IgD-negative memory B cell (primary cell): ENCODE measurements at regions not wholly inside any gene's neighbourhood (a gene's known extent, or its start where the extent isn't known, plus 50 kb on each side); places are given as distances from the start of the nearest gene placed in this dataset.
"Not testable (repeated sequence)": the region's sequence is repeated elsewhere in the genome, so short reads cannot be mapped to it uniquely, and the experiment has no call there.

Experiments
- H3K27ac Mint-ChIP-seq, 3 donors: one replicate each; pipeline ENCODE4 v1.8.0; 2020 to 2022; ENCODE audit warnings: mild to moderate bottlenecking in 3 of 3, mixed read lengths in 3 of 3, moderate library complexity in 1 of 3
- H3K27me3 Mint-ChIP-seq: one replicate; pipeline ENCODE4 v1.8.0; 2021; ENCODE audit warnings: mixed read lengths
- H3K36me3 Mint-ChIP-seq: one replicate; pipeline ENCODE4 v1.8.0; 2020; ENCODE audit warnings: mild to moderate bottlenecking, mixed read lengths
- H3K4me1 Mint-ChIP-seq, 3 donors: one replicate each; pipeline ENCODE4 v1.8.0; 2020 to 2022; ENCODE audit warnings: mixed read lengths in 3 of 3, mild to moderate bottlenecking in 1 of 3
- H3K4me3 Mint-ChIP-seq, 4 donors: one replicate each; pipeline ENCODE4 v1.8.0; 2020 to 2022; ENCODE audit warnings: mild to moderate bottlenecking in 4 of 4, mixed read lengths in 4 of 4, moderate library complexity in 3 of 4
- H3K9me3 Mint-ChIP-seq, 3 donors: one replicate each; pipeline ENCODE4 v1.8.0; 2020 to 2021; ENCODE audit warnings: mixed read lengths in 3 of 3, mild to moderate bottlenecking in 1 of 3

DNA sequence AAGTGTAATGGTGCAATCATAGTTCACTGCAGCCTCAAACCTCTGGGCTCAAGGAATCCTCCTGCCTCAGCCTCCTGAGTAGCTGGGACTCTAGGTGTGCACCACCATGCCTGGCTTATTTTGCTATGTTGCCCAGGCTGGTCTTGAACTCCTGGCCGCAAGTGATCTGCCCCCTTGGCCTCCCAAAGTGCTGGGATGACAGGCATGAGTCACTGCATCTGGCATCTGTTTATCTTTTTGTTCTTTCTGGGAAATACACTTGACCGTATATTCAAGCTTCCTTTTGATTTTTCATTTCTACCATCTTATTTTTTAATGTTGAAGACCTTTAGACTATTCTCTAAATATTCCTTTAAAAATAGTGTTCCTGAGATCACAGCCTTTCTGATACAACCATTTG lies 82.4 kb upstream of the OSBPL8 start:
- H3K4me3 Mint-ChIP-seq: no peak overlapping the region
- no peaks in the 10 kb centered on the region for H3K4me1 Mint-ChIP-seq
- H3K27me3 Mint-ChIP-seq: peaks cover 1% of the 10 kb centered on the region
- no peaks in the 10 kb centered on the region for H3K9me3 Mint-ChIP-seq
- H3K27ac Mint-ChIP-seq: no peak overlapping the region
- no peaks in the 10 kb centered on the region for H3K36me3 Mint-ChIP-seq

DNA sequence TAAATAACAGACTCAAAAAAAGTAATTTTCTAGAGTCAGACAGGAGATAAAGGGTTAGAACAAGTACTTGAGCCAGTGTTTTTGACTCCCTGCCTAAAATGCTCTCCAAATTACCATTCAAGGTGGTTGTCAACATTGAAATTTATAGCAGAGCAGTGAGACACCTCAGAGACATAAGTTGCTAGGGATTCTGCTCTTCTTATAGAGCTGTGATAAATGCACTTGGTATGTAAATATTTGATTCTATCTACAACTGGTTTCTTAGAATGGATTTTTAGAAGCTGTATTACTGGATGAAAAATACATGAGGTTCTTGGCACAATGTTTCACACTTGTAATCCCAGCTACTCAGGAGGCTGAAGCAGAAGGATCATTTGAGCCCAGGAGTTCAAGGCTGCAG lies 83.9 kb upstream of the OSBPL8 start:
- Mint-ChIP-seq H3K27ac (no peak overlapping the region), H3K4me1 (no peaks in the 10 kb centered on the region), H3K4me3 (no peak overlapping the region), H3K36me3 (no peaks in the 10 kb centered on the region), H3K9me3 (no peaks in the 10 kb centered on the region), H3K27me3 (peaks cover 2% of the 10 kb centered on the region)

DNA sequence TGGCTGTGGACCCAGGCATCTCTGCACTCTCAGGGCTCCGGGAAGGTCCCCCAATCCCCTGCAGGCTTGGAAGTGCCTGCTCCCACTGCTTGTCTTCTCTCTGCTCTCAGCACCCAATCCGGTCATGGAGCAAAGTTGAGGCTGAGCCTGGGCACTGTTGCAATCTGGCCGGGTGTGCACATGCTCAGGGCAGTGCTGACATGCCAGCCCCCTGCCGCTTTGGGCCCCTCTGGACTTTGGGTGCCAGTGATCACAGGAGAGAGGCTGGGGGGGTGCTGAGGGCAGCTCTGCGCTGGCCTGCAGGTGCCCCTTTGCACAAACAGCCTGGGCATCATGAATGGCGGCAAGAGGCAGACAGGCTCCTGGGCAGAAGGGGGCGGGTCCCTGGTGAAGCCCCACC lies 85.4 kb upstream of the OSBPL8 start:
- no peaks in the 10 kb centered on the region for H3K9me3 Mint-ChIP-seq
- H3K4me1 Mint-ChIP-seq: no peaks in the 10 kb centered on the region
- H3K27me3 Mint-ChIP-seq: peaks cover 4% of the 10 kb centered on the region
- H3K27ac Mint-ChIP-seq: no peak overlapping the region
- no peak overlapping the region for H3K4me3 Mint-ChIP-seq
- no peaks in the 10 kb centered on the region for H3K36me3 Mint-ChIP-seq

DNA sequence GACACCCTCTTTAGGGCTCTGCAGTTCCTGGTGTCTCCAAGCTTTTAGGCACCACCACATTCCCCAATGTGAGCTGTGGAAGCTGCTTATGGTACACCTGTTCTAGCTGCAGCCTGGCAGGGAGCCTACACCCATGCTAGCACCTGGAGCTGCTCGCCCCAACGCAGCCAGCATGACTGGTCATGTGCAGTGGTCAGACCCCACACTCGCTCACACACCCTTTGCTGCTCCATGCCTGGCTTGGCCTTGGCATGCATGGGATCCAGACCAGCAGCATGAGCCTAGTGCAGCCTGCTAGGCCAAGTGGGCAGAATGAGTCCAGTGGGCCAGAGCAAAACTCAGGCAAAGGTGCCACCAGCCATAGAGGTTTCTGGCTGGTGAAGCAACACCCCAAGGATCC lies 86.4 kb upstream of the OSBPL8 start:
- H3K27ac Mint-ChIP-seq: no peak overlapping the region
- H3K9me3 Mint-ChIP-seq: no peaks in the 10 kb centered on the region
- no peak overlapping the region for H3K4me3 Mint-ChIP-seq
- no peaks in the 10 kb centered on the region for H3K36me3 Mint-ChIP-seq
- peaks cover 4% of the 10 kb centered on the region for H3K27me3 Mint-ChIP-seq
- no peaks in the 10 kb centered on the region for H3K4me1 Mint-ChIP-seq

DNA sequence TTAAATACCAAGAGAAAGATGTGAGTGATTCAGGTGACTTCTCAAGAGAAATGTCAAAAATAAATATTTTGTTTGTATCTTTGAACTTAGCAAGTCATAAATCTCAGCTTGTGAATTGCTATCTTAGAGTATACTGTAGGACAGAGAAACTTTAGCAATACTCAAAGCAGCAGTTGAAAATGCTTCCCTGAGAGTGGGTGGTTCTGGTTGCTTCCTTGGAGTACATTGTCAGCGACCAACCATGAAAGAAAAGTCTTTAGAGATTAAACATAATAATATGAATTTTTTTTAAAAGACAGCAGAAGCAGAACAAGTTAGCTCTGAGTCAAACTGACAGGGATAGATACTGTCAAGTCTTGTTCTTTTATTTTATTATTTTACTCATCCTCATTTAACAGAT lies 86.8 kb upstream of the OSBPL8 start:
- Mint-ChIP-seq H3K4me1 (no peaks in the 10 kb centered on the region), H3K27me3 (peaks cover 4% of the 10 kb centered on the region), H3K9me3 (no peaks in the 10 kb centered on the region), H3K27ac (no peak overlapping the region), H3K4me3 (no peak overlapping the region), H3K36me3 (no peaks in the 10 kb centered on the region)

DNA sequence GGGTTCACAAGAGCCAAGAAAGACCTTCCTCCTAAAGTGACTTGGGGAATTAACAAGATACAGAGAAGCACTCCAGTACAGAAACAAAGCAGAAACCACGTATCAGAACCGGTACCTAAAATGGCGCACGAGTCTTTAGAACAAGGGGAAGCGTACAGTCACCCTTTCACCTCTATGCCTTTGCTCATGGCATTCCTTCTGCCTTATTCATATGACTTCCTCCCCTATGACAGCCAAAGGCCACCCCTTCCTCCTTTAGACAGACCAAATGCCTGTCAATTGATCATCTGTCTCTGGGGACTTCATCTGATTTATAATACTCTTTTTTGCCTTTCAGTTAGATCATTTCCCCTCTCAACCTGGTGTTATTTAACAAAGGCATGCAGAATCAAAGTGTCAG lies 89.5 kb upstream of the OSBPL8 start:
- Mint-ChIP-seq H3K27me3 (peaks cover 4% of the 10 kb centered on the region), H3K27ac (no peak overlapping the region), H3K36me3 (no peaks in the 10 kb centered on the region), H3K9me3 (no peaks in the 10 kb centered on the region), H3K4me3 (no peak overlapping the region), H3K4me1 (no peaks in the 10 kb centered on the region)

DNA sequence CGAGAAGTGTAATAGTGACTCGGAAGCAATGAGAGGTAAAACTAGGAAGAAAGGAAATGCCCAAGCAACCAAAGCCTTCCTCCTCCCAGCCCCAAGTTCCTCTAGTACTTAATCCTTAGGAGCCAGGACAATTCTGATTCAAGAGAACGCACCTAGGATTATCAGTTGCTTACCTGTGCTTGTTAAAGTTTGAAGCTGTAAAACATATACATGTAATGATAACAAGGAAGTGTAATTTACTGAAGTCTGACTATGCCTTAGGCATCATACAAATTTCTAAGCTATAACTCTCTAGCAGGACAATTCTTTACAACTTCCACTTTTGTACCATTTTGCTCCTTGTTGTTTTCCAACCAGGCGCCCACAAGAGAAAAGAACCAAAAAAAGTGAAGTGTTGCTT lies 92.8 kb upstream of the OSBPL8 start:
- Mint-ChIP-seq H3K9me3 (peaks cover 0 to 1% (median 0%) of the 10 kb centered on the region in 3 donors), H3K4me3 (no peak overlapping the region), H3K4me1 (no peaks in the 10 kb centered on the region), H3K27me3 (peaks cover 6% of the 10 kb centered on the region), H3K27ac (no peak overlapping the region), H3K36me3 (no peaks in the 10 kb centered on the region)

DNA sequence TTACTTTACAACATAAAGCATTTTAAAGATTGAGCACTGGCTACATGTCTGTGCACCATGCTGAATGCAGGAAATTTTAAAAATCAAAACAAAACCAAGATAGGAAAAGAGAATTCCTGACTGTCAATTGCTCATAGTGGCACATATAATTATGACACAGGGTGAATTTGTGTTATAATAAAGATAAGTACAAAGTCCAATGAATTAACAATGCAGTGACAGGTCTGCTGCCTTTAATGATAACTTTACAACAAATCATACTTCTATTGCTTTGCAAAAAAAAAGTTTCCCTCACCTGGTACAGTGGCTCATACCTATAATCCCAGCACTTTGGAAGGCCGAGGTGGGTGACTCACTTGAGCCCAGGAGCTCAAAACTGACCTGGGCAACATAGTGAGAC lies 93.8 kb upstream of the OSBPL8 start:
- Mint-ChIP-seq H3K4me3 (no peak overlapping the region), H3K36me3 (no peaks in the 10 kb centered on the region), H3K9me3 (peaks cover 0 to 1% (median 0%) of the 10 kb centered on the region in 3 donors), H3K27ac (no peak overlapping the region), H3K27me3 (peaks cover 6% of the 10 kb centered on the region), H3K4me1 (no peaks in the 10 kb centered on the region)

DNA sequence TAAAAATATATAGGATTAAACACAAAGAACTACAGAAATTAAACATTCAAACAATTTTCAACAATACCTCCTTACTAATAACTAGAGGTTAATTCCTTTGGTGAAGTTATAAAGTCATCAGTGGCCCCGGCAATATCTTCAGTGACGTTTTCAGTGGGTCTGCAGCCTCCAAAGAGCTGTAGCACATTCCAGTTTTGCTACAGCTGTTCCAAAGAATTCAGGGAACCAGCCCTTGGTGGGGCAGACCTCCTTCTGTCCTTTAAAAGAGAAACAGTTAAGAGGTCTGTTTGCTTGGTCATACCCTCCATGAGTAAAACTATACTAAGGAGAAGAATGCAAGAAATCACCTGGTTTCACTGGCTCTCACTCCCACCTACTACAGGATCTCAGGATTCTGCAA lies 99.2 kb upstream of the ZDHHC17 start:
- no peak overlapping the region for H3K4me3 Mint-ChIP-seq
- peaks cover 0 to 5% (median 4%) of the 10 kb centered on the region in 3 donors for H3K9me3 Mint-ChIP-seq
- no peaks in the 10 kb centered on the region for H3K36me3 Mint-ChIP-seq
- peaks cover 0 to 4% (median 3%) of the 10 kb centered on the region in 3 donors for H3K4me1 Mint-ChIP-seq
- H3K27ac Mint-ChIP-seq: no peak overlapping the region
- peaks cover 4% of the 10 kb centered on the region for H3K27me3 Mint-ChIP-seq

DNA sequence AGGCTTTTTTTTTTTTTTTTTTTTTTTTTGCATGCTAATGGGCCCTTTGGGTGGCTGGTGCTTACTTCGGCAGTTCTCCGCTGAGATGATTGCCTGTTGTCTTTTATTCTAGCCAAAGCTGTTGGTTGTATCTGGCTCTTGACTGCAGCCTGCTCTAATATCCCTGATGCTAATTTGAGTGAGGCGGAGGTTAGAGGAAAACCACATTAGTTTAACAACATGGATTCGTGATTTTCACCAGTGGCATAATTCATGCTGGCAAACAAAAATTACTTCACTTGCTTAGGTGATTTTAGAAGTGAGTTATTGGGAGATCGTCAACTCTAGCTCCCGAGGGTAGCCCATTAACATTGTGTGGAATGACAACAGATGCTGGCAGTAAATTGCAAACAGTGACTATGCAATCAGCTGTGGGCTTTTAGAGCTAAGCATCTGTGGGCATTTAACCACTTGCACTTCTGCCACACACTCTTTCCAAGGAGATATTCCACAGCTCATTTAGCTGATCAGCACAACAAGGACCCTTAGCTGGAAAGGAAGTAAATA lies 97.6 kb upstream of the ZDHHC17 start:
- Mint-ChIP-seq H3K4me1 (peaks cover 0 to 4% (median 3%) of the 10 kb centered on the region in 3 donors), H3K4me3 (peak overlapping the region in 1 of 4 donors; percentile 0), H3K9me3 (peaks cover 0 to 5% (median 4%) of the 10 kb centered on the region in 3 donors), H3K27ac (no peak overlapping the region), H3K36me3 (no peaks in the 10 kb centered on the region), H3K27me3 (peaks cover 4% of the 10 kb centered on the region)

DNA sequence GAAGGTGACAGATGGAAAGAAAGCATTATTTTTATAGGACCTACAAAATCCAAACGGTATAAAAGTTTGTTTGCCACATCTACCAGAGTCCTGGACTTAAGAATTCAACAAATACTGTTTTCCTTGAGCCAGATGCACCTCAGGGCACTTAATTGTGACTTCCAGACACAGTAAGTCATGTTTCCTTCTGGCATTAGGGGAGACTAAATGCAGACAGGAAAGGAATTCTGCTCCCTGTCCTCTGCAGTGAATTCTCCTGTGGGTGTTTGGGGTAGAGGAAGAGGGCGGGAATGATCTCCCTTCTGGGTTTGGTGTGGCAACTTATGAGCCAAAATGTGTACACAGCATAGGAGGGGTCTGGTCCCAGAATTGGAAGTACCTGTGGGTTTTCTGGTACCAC lies 93.9 kb upstream of the ZDHHC17 start:
- Mint-ChIP-seq H3K27ac (no peak overlapping the region), H3K9me3 (peaks cover 0 to 5% (median 4%) of the 10 kb centered on the region in 3 donors), H3K4me3 (no peak overlapping the region)

DNA sequence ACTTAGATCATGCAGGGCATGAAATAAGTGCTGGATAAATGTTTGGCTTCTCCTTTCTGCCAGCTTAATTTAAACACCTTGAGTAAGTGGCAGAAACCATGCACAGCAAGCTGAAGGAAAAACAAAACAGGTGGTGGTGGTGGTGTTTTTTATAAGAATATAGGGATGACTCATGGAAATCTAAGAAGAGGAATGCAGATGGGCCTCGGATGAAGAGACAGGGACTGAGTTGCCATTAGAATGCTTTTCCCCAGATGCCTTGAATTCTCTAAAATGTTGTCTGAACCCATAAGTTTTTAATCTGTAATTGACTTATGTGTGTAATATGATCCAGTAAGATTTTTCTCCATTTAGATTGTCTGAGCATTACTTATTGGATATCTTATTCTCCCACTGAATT lies 93.1 kb upstream of the ZDHHC17 start:
- Mint-ChIP-seq H3K4me3 (no peak overlapping the region), H3K27ac (no peak overlapping the region), H3K27me3 (peaks cover 1% of the 10 kb centered on the region), H3K36me3 (no peaks in the 10 kb centered on the region), H3K9me3 (peaks cover 0 to 5% (median 4%) of the 10 kb centered on the region in 3 donors), H3K4me1 (peaks cover 0 to 3% (median 1%) of the 10 kb centered on the region in 3 donors)

More for the DNA sequence above, 93.9 kb upstream of the ZDHHC17 start:
- Mint-ChIP-seq H3K27me3 (peaks cover 1% of the 10 kb centered on the region), H3K36me3 (no peaks in the 10 kb centered on the region), H3K4me1 (peaks cover 0 to 4% (median 3%) of the 10 kb centered on the region in 3 donors)

DNA sequence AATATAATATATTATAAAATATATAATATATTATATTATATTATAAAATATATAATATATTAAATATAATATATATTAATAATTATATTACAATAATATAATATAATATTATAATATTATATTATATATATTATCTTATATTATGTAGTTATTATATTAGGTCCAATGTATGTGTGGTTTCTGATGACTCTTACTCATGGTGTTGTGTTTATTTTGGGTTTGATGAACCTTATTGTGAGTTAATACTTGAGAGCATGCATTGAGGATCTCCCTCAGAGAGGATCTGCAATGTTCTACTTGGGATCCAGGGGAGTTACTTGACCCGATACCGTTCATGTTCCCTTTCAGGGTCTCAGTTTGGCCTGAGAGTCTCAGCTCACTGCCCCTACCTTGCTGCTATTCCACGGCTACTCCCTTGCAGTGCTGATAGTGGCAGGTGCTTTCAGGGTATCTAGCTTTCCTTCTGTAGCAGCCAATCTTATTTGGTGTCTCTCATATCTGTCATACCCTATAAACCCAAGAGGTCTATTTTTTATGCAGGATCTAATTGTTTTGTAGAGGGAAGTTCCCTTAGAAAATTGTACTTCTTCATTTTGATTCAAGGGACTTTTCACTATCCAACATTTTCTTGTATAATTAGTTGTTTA lies 89.1 kb upstream of the ZDHHC17 start:
- peaks cover 0 to 1% (median 0%) of the 10 kb centered on the region in 3 donors for H3K9me3 Mint-ChIP-seq
- no peak overlapping the region for H3K27ac Mint-ChIP-seq
- no peaks in the 10 kb centered on the region for H3K4me1 Mint-ChIP-seq
- H3K4me3 Mint-ChIP-seq: no peak overlapping the region
- H3K27me3 Mint-ChIP-seq: peaks cover 1% of the 10 kb centered on the region
- H3K36me3 Mint-ChIP-seq: peaks cover 2% of the 10 kb centered on the region

DNA sequence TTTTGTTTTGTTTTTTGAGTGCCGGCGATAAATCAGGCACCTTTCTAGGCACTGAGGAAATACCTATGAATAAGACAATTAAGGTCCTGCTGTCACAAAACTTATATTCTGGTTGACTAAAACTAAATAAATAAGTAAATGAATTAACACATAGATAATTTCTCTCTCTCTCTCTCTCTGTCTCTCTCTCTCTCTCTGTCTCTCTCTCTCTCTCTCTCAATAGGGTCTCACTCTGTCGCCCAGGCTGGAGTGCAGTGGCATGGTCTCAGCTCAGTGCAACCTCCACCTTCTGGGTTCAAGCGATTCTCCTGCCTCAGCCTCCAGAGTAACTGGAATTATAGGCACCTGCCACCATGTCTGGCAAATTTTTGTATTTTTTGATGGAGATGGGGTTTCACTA lies 87.7 kb upstream of the ZDHHC17 start:
- H3K9me3 Mint-ChIP-seq, H3K36me3 Mint-ChIP-seq, H3K4me3 Mint-ChIP-seq, H3K27me3 Mint-ChIP-seq, H3K27ac Mint-ChIP-seq, H3K4me1 Mint-ChIP-seq: not testable (repeated sequence)

DNA sequence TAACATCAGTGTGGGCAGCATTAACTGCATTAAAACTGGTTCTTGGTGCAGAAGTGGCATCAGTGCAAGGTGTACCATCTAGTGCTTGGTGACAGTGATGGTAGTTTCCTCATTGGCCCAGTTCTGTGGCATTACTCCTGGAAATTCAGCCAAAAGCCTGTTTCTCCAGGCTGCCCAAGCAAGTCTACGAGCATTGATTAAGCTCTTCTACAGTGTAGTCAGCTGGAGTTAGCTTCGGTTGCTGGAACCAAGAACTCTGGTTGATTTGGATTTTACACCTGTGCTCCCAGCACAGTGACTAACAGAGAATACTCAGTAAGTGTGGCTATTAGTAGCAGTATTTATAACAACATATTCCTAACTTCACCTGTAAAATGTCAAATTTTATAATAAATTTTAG lies 84.9 kb upstream of the ZDHHC17 start:
- Mint-ChIP-seq H3K27ac (no peak overlapping the region), H3K36me3 (peaks cover 3% of the 10 kb centered on the region), H3K4me3 (no peak overlapping the region), H3K9me3 (peaks cover 0 to 2% (median 1%) of the 10 kb centered on the region in 3 donors), H3K27me3 (no peaks in the 10 kb centered on the region), H3K4me1 (no peaks in the 10 kb centered on the region)

DNA sequence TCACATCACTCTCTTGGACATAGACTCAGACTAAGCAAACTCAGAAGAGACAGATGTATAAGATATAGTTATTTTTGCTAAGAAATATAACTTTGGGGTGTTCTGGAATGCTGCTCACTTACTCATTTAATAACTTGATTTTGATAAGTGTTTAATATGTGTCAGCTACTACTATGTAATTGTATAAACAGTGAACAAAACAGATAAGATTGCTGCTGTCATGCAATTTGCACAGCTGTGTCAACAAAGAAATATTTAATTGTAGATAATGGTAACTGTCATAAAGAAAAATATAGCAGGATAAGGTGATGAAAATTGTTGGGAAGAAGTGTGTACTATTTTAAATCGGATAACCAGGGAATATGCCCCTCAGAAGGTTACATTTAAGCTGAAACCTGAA lies 84.1 kb upstream of the ZDHHC17 start:
- Mint-ChIP-seq H3K4me1 (no peaks in the 10 kb centered on the region), H3K27ac (no peak overlapping the region), H3K9me3 (peaks cover 0 to 2% (median 1%) of the 10 kb centered on the region in 3 donors), H3K27me3 (no peaks in the 10 kb centered on the region), H3K36me3 (peaks cover 3% of the 10 kb centered on the region), H3K4me3 (no peak overlapping the region)
